ENCODE measurements at regions not wholly inside any gene's neighbourhood (a gene's known extent, or its start where the extent isn't known, plus 50 kb on each side); places are given as distances from the start of the nearest gene placed in this dataset.

DNA sequence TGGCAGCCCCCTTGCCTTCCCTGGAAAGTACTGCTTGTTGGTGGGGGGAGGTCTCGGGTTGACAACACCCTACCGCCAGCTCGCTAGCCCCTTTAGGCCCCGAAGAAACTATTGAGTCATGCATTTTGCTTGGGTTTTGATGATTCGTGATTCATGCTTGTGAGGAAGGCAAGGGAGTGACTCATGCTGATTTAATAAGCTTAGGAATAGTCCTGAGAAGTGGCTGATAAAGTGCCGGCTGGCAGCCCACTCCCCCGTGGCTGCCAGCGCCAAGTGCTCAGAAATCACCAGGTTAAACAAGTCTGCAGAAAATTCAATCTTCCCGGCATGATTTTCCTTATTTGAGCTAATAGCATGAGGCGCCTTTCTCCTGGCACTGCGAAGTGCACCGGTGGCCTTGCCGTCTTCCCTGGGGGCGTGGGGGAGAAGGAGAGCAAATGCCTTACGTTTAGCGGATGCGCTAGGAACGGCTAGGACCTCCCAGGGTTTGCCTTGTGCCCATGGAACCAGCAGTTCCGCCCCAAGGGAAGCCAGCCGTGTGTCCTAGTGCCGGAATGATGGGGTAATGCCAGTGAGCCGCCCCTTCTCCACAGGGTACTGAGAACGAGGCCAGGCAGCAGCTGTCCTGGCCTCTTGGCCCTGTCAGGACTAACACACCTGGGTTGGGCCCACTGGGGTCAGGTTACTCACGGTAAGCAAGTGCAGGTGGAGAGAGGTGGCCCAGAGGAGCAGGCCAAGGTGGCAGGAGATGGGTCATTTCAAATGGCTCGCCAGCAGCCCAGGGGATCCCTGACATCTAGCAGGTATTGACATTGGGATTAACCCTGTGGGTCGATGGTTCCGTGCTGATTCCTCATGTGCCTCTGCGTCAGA is 151.9 kb downstream of the MACROH2A1 start:
- no peak for DNase-seq

DNA sequence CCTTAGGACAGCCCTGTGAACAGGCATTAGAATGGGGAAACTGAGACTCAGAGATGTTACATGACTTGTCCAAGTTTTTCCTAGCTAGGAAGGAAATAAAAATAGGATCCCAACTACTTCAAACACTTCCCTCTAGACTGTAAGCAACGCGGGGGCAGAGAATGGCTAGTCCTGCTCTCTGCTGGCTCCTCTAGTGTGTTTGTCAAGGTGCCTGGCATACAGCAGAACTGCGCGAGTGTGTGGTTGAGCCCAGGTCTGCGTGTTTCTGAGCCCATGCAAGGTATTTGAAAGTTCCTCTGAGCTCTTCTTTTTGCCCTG is 152.5 kb downstream of the MACROH2A1 start:
- no peak for DNase-seq

DNA sequence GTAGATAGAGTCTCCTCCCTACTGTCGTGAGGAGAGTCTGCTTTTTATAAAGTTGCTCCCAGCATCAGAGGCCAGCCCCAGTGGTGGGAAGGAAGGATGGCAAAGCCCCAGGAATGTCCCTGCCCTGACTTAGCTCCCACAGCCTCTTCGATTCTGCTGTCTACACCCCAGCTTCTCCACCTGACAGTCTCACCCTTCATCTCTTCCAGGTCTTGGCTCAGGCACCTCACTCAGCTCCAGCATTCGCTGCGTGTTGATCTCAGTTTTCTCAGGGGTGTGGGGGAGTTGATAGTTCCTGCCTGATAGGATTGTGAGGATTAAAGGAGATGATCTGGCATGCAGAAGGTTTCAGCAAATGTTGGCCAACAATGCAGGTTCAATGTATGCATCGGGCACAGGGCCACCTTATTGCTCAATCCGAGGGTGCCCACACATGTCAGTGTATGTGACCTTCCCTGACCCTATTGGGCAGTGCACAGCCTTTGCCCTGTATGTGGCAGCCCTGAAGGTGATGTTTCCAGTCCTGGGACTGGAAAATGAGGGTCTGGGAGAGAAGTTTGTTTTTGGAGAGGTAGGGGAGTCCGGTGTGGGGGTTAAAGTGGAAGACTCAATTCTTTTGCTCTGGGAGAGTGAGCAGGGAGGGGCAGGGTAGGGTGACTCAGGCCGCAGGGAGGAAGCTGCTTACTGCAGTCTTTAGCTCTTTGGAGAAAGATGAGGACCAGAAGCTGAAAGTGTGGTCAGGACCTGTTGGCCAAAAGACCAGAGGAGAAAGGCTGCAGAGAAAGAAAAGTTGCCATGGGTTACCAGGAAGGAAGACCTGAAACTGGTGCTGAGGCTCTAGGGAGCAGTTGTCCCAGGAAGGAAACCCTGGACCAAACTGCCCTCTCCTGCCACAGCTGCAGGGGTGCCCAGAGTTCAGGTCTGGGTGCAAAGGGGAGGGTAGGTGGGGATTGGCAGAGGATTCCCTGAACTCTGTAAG is 153.2 kb downstream of the MACROH2A1 start:
- no peak for DNase-seq

DNA sequence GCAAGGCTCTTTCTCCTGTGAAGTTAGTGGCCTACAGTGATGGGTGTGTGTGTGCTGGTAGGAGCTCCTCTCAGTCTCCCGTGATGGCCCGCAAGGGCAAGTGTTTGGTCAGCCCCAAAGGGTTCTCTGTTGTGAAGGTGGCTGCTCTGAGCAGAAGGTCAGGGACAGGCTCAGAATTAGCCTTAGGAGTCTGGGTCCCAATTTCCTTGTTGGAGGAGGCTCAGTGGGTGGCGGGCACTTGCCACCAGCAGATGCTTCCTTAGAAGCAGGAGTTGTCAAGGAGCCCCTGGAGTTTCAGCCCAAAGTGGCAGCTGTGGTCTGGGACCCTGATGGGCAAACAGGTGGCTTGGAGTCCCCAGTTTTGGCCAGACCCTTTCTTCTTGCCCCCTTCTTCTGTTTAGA is 154.4 kb downstream of the MACROH2A1 start:
- DNase-seq = no peak

DNA sequence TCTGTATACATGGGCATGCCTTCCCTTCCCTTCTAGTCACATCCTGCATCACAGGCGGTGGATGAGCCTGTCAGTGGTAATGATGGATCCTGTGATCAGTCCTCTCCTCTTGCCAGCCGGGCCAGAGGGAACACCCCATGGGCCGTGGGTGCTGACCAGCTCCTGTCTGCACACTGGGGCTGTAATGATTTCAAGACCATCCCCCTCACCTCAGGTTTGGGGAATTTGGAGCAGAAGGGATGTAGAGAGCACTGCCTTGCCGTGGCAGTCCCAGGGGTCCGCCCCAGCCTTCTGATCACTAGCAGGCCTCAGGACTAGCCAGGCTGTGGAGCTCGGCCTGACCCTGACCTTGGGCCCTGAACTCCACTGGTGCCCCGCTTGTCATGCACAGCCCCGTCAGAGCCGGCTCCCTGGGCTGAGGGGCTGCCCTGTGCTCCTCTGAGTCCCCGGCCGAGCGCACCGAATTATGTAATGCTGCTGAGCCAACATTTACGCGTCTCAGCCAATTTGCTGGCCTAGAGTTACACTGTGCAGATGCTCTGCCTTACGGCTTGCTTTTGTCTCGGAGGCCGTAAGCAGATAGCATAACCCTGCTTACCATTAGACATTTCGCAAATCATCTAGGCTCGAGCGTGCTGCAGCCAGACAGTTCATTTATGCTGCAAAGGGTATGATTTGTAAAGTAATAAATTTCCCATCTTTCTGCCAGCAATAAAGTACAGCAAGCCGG is 155.3 kb downstream of the MACROH2A1 start:
- DNase-seq = no peak

DNA sequence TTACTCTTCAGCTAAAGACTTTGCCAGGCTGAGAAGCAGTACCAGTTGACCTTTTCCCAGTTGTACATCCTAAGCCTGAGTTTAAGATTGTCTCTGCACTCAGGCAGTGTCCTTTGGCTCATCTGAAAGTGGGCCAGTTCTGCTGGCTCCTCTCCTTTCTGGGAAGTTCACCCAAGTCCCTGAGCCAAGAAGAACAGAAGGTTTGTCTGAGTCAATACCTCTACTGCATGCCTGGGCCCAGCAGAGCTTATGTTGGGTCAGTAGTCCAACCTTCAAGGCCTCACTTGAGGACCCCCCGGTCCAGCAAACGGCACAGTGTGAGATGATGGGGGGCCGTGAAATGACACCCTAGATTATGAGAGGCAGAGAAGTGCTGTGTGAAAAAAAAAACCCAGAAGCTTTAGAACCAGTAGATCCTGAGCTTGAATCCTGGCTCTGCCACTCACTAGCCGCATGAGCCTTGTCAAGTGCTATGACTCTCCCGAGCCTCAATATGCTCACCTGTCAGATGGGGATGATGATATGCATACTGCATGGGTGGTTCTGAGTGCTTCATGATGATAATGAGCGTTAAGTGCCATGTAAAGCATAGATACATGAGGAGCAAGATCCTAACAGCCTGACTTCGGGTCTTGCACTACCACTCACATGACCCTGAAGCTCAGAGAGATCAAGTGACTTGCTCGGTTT is 156.0 kb downstream of the MACROH2A1 start:
- DNase-seq = no peak

DNA sequence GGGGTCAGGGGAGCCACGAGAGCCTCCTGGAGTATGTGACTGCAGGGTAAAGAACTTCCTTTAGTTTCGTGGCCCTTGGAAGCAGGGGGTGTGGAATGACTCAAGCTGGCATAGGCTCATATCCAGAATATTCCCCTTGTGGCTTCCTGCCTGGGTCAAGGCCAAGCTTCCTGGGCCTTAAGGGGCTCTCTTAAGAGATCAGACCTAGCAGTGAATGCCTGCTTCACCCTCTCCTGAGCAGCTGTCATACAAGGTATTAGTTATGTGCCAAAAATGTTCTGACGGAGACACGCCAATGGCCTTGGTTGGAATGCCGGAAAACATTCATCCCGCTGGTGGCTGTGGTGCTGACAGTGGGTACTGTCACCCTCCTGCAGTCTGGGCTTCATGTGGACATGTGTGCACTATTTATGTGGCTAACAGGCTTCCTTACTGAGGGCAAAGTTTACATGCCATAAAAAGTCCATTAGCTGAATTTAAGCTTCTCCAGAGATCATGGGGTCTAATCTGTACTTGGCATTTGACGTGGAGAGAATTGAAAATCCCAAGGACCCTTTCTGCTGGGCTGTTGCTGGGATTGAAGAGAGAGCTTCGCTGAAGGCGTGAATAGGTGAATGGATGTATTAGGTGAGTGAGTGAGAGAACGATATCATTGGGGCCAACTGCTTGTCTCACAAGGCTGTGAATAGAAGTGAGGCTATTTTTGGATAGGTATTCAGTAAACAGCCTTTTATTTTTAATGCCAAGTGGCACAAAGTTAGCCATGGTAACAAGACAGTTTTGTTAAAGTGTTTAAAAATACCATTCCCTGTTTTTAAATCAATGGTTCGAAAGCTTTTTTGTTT is 156.8 kb downstream of the MACROH2A1 start:
- DNase-seq = peak; percentile 80

DNA sequence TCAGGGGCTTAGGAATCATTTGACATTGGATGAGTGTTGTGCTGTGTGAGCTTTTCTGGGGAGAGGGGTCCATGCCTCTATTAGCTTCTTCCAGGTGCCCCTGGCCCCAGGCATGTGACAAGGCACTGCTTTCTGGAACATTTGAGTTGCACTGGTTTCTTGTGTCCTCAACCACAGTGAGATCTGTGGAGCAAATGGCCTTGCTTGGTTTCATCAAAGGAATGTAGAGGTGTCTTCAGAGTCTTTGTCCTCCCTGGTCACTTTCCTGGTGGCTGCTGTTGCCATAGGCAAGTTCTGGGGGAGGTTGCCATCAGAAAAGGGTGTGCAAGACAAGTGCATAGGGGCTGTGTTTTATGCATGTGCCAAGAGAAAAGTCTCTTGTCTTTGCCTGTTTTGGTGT is 157.5 kb downstream of the MACROH2A1 start:
- no peak for DNase-seq

DNA sequence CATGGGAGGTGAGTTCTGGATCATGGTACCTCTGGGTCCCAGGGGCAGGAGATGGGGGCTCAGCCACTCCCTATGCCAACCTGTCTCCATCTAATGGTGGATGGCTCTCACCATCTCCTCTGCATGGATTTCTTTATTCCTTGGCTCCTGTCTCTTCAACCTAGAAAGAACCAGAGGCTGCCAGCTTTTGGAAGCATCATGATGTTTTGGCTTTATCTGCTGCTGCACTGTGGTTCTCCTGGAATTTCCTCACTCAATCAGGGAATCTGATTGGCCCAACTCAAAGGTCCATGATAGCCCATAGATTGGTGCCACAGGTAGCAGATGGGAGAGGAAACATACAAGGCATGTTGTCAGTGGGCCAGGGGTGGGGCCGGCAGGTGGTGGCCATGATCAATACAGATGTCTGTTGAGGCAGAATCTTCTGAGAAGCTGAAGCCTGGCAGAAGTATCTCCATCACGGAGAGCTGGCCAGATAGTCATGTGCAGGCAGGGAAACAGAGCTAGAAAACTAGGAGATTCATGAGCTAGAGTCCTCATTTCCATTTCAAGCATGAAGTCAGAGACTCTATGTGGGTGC is 158.2 kb downstream of the MACROH2A1 start:
- DNase-seq = no peak

DNA sequence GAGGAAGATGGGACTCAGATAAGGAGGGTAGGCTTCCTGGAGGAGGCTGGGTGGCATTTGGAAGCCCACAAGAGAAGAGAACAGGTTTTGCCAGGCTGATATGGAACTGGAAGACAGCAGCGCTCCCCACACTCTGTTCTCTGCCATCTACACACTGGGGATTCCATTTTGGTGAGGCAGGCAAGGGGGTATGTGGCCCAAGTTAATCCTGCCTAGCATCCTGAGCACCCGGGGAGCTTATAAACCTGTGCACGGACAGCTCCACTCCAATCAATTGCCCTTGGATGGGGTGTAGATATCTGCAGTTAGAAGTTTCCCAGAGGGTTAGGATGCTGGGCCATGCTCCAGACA is 158.8 kb downstream of the MACROH2A1 start:
- no peak for DNase-seq

DNA sequence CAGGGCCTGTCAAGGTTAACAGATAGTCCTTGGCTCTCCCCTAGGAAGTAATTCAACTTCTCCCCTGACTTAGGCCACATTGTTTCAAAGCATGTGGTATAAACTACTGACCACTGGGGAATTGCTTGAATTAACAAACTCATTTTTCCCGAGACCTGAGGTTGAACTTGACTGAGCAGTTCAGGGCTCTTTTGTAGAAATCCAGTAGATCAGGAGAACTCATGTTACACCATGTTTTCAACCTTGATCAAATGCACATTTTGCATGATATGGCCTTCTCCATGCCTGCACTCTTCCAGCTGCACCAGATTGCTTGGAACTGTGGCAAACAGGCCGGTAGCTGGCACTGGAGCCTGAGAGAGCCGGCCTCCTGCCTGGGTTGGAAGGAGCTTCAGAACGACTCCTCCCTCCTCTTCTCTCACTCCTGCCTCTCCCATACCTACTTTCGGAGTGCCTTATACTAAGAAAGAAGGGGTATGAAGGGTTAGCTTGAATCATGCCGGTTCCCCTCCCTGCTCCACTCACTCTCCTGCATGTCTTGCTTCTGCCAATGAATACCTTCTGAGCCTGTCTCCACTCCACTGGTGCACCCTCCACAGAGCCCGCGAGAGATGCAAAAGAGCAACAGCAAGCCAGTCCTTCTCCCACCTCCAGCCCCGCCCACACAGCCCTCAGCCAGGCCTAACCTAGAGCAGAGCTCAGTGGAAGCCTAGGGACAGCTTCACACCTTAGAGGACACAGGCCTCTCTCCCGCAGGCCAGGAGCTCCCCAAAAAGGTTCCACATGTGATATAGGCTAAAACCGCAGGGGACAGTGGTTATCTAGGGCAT is 159.4 kb downstream of the MACROH2A1 start:
- no peak for DNase-seq

DNA sequence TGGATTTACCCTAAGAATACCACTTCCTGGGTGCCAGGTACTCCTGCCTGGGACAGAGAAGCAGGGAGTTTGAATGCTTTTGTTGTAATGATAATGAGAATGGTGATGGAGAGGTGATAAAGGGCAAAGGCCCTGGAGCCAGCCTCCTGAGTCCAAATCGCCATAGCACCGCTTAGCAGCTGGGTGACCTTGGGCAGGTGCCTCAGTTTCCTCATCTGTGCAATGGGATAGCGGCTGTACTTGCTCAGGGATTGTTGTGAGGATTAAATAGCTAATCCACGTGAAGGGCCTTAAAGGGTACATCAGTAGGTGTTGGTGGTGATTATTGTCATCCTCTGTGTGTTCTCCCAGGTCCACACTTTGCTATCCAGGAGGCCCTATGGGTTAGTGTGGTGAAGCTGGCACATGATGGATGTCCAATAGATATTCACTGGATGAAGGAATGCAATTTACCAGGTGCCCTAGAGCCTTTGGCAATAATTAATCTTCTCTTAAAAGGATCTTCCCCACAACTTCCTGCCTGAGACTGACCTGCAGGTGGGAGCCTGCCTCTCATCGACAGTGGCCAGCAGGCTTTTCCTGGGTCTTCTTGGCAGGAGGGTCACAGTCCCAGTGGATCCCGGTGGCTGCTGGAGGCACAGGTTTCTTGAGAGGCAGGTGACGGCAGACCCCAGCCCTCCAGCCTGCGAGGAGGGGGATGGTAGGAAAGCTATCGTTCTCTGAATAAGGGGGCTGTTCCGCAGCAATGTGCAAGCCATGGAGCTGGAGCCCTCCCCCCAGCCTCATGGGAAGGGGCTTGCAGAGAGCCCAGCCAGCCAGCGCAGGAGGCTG is 160.2 kb downstream of the MACROH2A1 start:
- no peak for DNase-seq

DNA sequence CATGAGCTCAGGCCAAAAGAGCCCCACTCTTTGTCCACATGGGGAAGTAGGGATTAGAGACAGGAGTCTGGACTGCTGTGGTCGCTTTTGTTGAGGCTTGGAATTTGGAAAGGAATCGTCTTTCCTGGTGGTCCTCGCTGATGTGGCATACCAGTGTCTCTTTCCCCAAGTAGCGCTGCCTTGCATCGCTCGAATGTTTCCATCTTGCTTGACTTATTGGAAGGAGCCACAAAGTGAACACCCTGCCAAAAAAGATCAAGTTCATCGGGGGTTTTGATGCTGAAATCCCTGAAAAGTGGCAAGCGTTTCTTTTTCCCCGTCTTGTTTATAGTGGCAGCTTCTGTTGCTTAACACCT is 161.3 kb downstream of the MACROH2A1 start:
- DNase-seq = no peak

DNA sequence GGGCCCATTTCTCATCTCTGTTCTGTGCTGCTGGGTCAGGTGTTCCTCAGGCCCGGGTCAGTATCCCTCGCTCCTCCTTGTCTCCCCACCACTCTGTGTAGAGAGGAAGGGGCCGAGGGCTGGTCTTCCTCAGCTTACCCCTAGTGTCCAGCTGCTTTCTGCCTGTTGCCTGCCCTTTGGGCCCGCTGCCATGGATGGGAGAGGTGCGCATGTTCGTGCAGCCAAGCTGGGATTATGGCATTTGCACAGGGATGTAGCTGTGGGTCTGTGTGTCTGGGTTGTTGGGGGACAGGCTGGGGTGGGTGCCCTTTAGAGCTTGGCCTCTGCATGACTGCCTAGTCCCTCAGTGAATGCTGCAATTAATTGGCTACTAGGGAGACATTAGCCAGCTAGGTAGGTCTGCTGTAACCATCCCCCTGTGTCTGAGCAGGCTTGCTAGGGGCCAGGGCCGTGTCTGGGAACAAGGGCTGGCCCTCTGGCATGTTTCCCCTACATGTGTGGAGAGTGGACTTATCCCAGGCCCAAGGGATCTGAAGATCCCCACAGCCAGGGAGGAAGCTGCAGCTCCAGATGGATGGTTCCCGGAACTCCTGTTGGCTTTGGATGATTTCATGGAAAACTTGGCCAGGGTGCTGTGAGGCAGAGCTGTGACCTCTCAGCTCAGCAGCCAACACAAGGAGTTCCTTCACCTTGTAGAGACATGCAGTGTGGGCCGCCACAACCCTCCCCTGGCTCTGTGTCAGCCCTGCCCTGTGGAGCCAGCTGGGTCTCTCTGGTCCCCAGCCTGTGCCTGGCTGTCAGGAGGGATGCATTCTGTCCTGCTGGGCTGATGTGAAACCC is 161.9 kb downstream of the MACROH2A1 start:
- DNase-seq = no peak

DNA sequence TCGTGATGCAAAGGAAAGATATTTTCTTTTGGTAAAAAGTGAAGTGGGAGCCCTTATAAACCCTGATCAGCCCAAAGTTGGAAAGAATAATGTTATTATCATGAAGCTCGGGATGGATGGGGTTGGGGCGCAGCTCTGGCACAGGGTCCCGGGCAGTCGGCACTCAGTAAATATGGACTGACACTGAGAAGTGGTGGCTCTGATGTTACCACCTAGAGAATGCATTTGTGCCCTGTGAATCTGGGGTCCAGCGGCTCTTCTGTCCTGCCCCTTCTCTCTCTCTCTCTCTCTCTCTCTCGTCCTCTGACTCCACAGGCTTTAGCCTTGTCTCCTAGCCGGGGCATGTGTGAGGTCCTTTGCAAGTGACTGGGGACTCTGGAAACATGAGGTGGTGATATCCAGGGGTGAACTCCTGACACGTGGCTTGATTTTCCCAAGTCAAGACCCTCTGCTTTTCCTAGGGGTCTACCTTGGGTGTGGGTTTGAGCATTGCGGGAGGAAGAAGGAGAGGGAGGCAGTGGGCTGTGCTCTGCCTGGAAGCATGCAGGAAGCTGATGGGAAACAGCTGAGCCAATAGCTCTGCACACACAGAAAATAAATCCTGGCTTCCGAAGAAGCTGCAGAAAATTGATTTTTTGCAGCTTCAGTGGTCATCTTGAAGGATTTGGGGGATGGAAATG is 162.7 kb downstream of the MACROH2A1 start:
- no peak for DNase-seq

DNA sequence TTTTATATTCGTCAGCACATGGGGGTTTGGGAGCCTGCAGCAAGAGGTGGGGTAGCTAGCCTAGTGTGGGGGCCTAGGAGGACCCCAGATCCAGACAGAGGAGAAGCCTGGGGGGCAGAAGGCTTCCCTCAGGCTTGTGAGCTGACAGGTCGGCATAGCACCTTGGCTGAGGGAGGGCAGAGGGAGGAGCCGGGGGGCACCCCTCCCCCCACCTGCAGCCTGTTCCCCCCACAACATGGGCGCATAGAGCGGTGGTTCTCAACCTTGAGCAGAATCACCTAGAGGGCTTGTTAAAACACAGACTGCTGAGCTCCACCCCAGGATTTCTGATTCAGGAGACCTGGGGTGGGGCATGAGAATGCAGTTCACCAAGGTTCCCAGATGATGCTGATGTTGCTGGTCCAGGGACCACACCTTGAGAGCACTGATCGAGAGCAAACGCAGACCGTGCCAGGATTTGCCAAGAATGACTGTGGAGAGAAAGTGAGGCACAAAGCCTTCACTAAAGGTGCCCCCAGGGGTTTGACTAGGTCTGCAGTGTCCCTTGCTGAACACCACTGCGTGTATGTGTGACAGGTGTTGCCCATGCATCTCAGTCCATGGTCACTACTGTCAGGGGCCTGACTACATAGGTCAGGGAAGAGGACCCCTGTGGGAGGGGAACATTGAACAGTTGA is 163.3 kb downstream of the MACROH2A1 start:
- no peak for DNase-seq

DNA sequence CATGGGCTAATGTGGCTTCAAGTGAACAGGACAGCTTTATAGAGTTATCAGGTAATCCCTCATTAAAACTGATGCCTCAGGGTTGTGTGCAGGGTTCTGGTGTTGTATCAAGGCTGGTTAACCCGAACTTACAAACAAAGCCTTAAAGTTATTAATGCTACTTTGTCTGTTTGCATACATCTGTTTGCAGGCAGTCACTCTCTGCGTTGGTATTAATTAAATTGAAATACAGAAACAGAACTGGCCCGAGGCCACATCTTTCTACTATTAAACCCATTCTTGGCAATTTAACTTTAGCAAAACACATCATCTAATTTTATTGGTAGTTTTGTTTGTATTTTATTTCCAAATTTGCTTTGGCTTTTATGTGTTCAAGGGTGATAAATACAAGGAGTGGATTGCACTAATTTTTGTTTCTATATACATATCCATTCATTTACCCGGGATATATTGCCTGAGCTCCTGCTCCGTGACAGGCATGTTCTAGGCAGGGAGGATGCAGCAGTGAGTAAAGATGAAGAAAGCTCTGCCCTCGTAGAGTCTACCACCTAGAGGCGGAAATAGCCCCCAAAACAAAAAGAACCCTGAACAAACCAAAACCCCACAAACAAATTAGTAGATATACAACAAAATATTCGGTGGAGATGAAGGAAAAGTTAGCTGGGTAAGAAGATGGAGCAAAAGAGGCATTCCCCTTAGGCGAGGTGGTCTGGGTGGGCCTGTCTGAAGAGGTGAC is 164.2 kb downstream of the MACROH2A1 start:
- DNase-seq = no peak

Measured in NCI-H2029 (cell line).